PC-9 (cell line): ENCODE measurements at regions not wholly inside any gene's neighbourhood (a gene's known extent, or its start where the extent isn't known, plus 50 kb on each side); places are given as distances from the start of the nearest gene placed in this dataset.

Experiments
- BruUV-seq: library from RNA; stranded (reverse); fragments of 400-500 nt; replicated peaks from 2 replicates; lab custom pipeline; 2021; lab: Mats Ljungman, UMichigan
- CTCF ChIA-PET: fragments of 300-600 bp; sonication (Branson Sonifier 250); formaldehyde crosslinking; loops from one replicate; lab custom pipeline; 2022; ENCODE audit warnings: antibody characterized with exemption; lab: Charles Lee
- POLR2A ChIA-PET: fragments of 300-600 bp; sonication (Branson Sonifier 250); formaldehyde crosslinking; loops from one replicate; lab custom pipeline; 2022; ENCODE audit warnings: antibody characterized with exemption; ENCODE audit not compliant: unreplicated experiment; lab: Charles Lee
- DNase-seq, 2 experiments: peaks; one replicate each; pipeline versions ENCODE4 v3.0.0 to v3.0.0-alpha.2; 2015 to 2022; ENCODE audit warnings: mixed read lengths in 1 of 2
- H2AFZ ChIP-seq: fragments of 200-600 bp; sonication (generic); 2 replicates; pipeline ENCODE4 v1.8.1; 2017; ENCODE audit warnings: antibody characterized with exemption
- H3F3A ChIP-seq: fragments of 200-600 bp; sonication (generic); 2 replicates; pipeline ENCODE4 v1.8.1; 2017; ENCODE audit warnings: antibody characterized with exemption, mild to moderate bottlenecking, low read depth; ENCODE audit not compliant: insufficient read depth
- H3K27ac ChIP-seq: fragments of 200-600 bp; sonication (generic); 2 replicates; pipeline ENCODE4 v1.6.1; 2016; ENCODE audit warnings: mixed run types
- H3K27me3 ChIP-seq: fragments of 200-600 bp; sonication (generic); 2 replicates; pipeline ENCODE4 v1.6.1; 2016; ENCODE audit warnings: low read depth, mixed run types; ENCODE audit not compliant: insufficient read depth
- H3K36me3 ChIP-seq: fragments of 200-600 bp; sonication (generic); 2 replicates; pipeline ENCODE4 v1.6.1; 2016; ENCODE audit warnings: low read depth, mixed run types
- H3K4me1 ChIP-seq: fragments of 200-600 bp; sonication (generic); replicated peaks from 2 replicates; pipeline ENCODE4 v1.6.1; 2016; ENCODE audit warnings: mixed run types; ENCODE audit not compliant: insufficient read depth
- H3K4me2 ChIP-seq: fragments of 200-600 bp; sonication (generic); 2 replicates; pipeline ENCODE4 v1.6.1; 2017; ENCODE audit warnings: mixed run types
- H3K4me3 ChIP-seq: fragments of 200-600 bp; sonication (generic); 2 replicates; pipeline ENCODE4 v1.6.1; 2016; ENCODE audit warnings: mixed run types
- H3K79me2 ChIP-seq: fragments of 200-600 bp; sonication (generic); 2 replicates; pipeline ENCODE4 v1.6.1; 2017; ENCODE audit warnings: low read depth, mixed run types
- H3K9me2 ChIP-seq: fragments of 200-600 bp; sonication (generic); 2 replicates; pipeline ENCODE4 v1.8.1; 2017; ENCODE audit warnings: mild to moderate bottlenecking; ENCODE audit not compliant: insufficient read depth
- H3K9me3 ChIP-seq: fragments of 200-600 bp; sonication (generic); 2 replicates; pipeline ENCODE4 v1.8.1; 2016; ENCODE audit warnings: low read depth; ENCODE audit not compliant: insufficient read depth
- H4K20me1 ChIP-seq: fragments of 200-600 bp; sonication (generic); 2 replicates; pipeline ENCODE4 v1.8.1; 2017; ENCODE audit not compliant: insufficient read depth
- EZH2 ChIP-seq: fragments of 200-600 bp; sonication (generic); IDR thresholded peaks from 2 replicates; pipeline ENCODE4 v1.8.0; 2017; ENCODE audit warnings: antibody characterized with exemption, low read depth
- intact Hi-C: fragments of 100-400 bp; cut with micrococcal nuclease; formaldehyde crosslinking; loops from one replicate; pipeline ENCODE4 v1.10.0; 2022; ENCODE audit not compliant: unreplicated experiment

DNA sequence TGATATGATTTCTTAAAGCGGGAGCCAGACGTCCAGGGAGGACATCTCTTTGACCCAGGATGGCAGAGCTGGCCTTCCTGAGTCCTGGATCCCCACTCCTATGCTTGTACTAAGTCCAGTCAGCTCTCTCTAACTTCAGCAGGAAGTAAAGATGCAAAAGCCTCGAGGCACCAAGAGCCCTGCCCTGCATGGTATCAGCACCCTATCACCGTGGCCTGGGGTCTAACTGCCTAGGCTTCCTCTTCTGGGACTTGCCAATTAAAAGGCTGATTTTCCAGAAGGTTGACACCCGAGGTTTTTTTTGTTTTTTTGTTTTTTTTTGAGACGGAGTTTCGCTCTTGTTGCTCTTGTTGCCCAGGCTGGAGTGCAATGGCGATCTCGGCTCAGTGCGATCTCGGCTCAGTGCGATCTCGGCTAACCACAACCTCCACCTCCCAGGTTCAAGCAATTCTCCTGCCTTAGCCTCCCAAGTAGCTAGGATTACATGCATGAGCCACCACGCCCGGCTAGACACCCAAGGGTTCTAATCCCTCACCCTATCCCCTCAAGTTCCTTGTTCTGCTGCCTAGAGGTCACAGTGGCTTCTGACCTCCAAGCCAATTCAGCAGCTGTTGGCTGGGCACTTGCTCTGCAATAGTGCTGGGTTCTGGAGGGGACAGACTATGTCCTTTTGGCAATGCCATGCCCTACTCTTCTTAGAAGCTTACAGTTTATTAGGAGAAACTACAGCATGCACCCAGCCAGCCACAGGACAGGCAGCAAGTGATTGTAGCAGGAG is 50.6 kb upstream of the FTH1 start:
- POLR2A ChIA-PET: interaction anchor here (0.8 kb wide), 1 partner anchor 40 kb away, joined by 6 read pairs; no protein-coding TSS in a partner anchor

More for the DNA sequence above, 50.6 kb upstream of the FTH1 start:
- TF ChIP-seq EZH2: no peak
- intact Hi-C loops: no loop called here
- Histone ChIP-seq H3K9me3 (peaks cover 12% of the 10 kb centered on the region), H4K20me1 (no peaks in the 10 kb centered on the region), H3K4me2 (no peak overlapping the region), H3F3A (peaks cover 18% of the 10 kb centered on the region), H3K27ac (no peak overlapping the region), H3K4me1 (peaks cover 25% of the 10 kb centered on the region), H3K4me3 (no peak overlapping the region), H2AFZ (no peak overlapping the region), H3K36me3 (no peaks in the 10 kb centered on the region), H3K27me3 (no peaks in the 10 kb centered on the region), H3K9me2 (no peaks in the 10 kb centered on the region), H3K79me2 (no peaks in the 10 kb centered on the region)
- CTCF ChIA-PET: no interaction called here
- no TSS peak for BruUV-seq
- no peak for DNase-seq
